Left renal cortex interstitium (tissue), 4 donors: ENCODE measurements at regions not wholly inside any gene's neighbourhood (a gene's known extent, or its start where the extent isn't known, plus 50 kb on each side); places are given as distances from the start of the nearest gene placed in this dataset.
"Not testable (repeated sequence)": the region's sequence is repeated elsewhere in the genome, so short reads cannot be mapped to it uniquely, and the experiment has no call there.

Experiments
- DNase-seq, 4 donors: peaks; one replicate each; pipeline ENCODE4 v3.0.0-alpha.2; 2013; ENCODE audit warnings: low read depth in 4 of 4, low spot score in 2 of 4, missing footprints in 1 of 4

- DNase-seq = no peak
Observed at GRCh38 chr4:173722075-173722474, 192.0 kb upstream of the HAND2 start.

GRCh38 chr4:173718504-173718903 lies 188.5 kb upstream of the HAND2 start:
- not testable (repeated sequence) for DNase-seq

GRCh38 chr4:173717581-173717980 lies 187.6 kb upstream of the HAND2 start:
- no peak for DNase-seq

GRCh38 chr4:173714456-173714855 lies 184.4 kb upstream of the HAND2 start:
- no peak for DNase-seq

- DNase-seq = no peak
Observed at GRCh38 chr4:173713026-173713425, 183.0 kb upstream of the HAND2 start.

GRCh38 chr4:173707658-173708419 lies 177.8 kb upstream of the HAND2 start:
- no peak for DNase-seq

GRCh38 chr4:173704201-173704600 lies 174.2 kb upstream of the HAND2 start:
- no peak for DNase-seq

GRCh38 chr4:173703021-173703420 lies 173.0 kb upstream of the HAND2 start:
- DNase-seq = no peak

GRCh38 chr4:173700650-173701049 lies 170.6 kb upstream of the HAND2 start:
- DNase-seq = no peak

- DNase-seq = no peak
Observed at GRCh38 chr4:173699841-173700475, 169.9 kb upstream of the HAND2 start.

- no peak for DNase-seq
Observed at GRCh38 chr4:173698557-173699262, 168.7 kb upstream of the HAND2 start.

GRCh38 chr4:173697840-173698239 lies 167.8 kb upstream of the HAND2 start:
- no peak for DNase-seq

- DNase-seq = no peak
Observed at GRCh38 chr4:173696551-173696950, 166.5 kb upstream of the HAND2 start.

- DNase-seq = no peak
Observed at GRCh38 chr4:173696011-173696410, 166.0 kb upstream of the HAND2 start.

- DNase-seq = no peak
Observed at GRCh38 chr4:173685831-173686210, 155.8 kb upstream of the HAND2 start.

GRCh38 chr4:173685165-173685830 lies 155.3 kb upstream of the HAND2 start:
- DNase-seq = no peak

- DNase-seq = no peak
Observed at GRCh38 chr4:173684223-173684622, 154.2 kb upstream of the HAND2 start.

GRCh38 chr4:173682609-173683008 lies 152.6 kb upstream of the HAND2 start:
- DNase-seq = no peak

GRCh38 chr4:173680278-173680677 lies 150.2 kb upstream of the HAND2 start:
- no peak for DNase-seq

GRCh38 chr4:173675446-173675845 lies 145.4 kb upstream of the HAND2 start:
- no peak for DNase-seq

GRCh38 chr4:173669460-173670179 lies 139.6 kb upstream of the HAND2 start:
- DNase-seq = no peak
